Stimulated activated effector memory CD8-positive, alpha-beta T cell treated with anti-CD3 and anti-CD28 coated beads, Interleukin-12 subunit alpha, Interleukin-12 subunit beta, amount 100 ng/mL, for 72 hours (primary cell): ENCODE measurements at regions not wholly inside any gene's neighbourhood (a gene's known extent, or its start where the extent isn't known, plus 50 kb on each side); places are given as distances from the start of the nearest gene placed in this dataset.
A peak's percentile ranks its signal among the peaks of the same experiment; 100 is the strongest.

Experiments
- ATAC-seq: fragments of 150-1000 bp; cut with Tn5 transposase; 2 replicates; pipeline ENCODE4 v1.10.0; 2021
- DNase-seq, 2 donors: peaks; one replicate each; pipeline ENCODE4 v3.0.0; 2021 to 2022; ENCODE audit warnings: low spot score in 2 of 2
- H3K27ac Mint-ChIP-seq: one replicate; pipeline ENCODE4 v1.8.0; 2022; ENCODE audit warnings: mild to moderate bottlenecking, mixed read lengths
- H3K36me3 Mint-ChIP-seq: one replicate; pipeline ENCODE4 v1.8.0; 2022; ENCODE audit warnings: mild to moderate bottlenecking, mixed read lengths
- H3K4me1 Mint-ChIP-seq: one replicate; pipeline ENCODE4 v1.8.0; 2022; ENCODE audit warnings: mixed read lengths
- H3K4me3 Mint-ChIP-seq: one replicate; pipeline ENCODE4 v1.8.0; 2022; ENCODE audit warnings: mild to moderate bottlenecking, mixed read lengths
- H3K9me3 Mint-ChIP-seq: one replicate; pipeline ENCODE4 v1.8.0; 2022; ENCODE audit warnings: mixed read lengths

- Mint-ChIP-seq H3K9me3 (no peaks in the 10 kb centered on the region), H3K4me1 (no peaks in the 10 kb centered on the region), H3K36me3 (no peaks in the 10 kb centered on the region), H3K4me3 (no peak overlapping the region), H3K27ac (no peak overlapping the region)
- DNase-seq (no peak), ATAC-seq (peak; percentile 62)
Measured at GRCh38 chr3:18937574-18937973, 210.7 kb upstream of the KCNH8 start.

DNA sequence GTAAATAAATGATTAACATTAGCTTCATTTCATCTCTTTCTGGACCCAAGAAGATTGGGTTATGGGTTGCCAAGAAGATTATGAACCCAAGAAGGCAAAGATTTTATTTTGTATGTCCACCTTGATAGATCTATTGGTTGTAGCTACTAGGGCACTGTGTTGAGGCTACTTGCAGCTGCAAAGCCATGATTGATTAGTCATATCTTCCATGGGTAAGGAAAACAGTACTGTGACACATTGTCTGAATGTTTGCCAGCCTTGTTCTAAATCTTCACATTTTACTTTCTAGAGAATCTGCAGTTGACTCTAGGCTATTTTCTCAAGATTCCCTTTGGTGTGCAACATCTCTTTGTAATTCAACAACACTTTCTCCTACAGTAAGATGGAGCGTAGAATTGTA is 229.2 kb upstream of the KCNH8 start:
- no peaks in the 10 kb centered on the region for H3K36me3 Mint-ChIP-seq
- peak; percentile 61 for ATAC-seq
- peaks cover 8% of the 10 kb centered on the region for H3K9me3 Mint-ChIP-seq
- H3K4me3 Mint-ChIP-seq: no peak overlapping the region
- H3K27ac Mint-ChIP-seq: no peak overlapping the region
- no peak for DNase-seq
- H3K4me1 Mint-ChIP-seq: no peaks in the 10 kb centered on the region

GRCh38 chr3:18917923-18918322 is 230.4 kb upstream of the KCNH8 start:
- H3K36me3 Mint-ChIP-seq: no peaks in the 10 kb centered on the region
- H3K9me3 Mint-ChIP-seq: peaks cover 4% of the 10 kb centered on the region

GRCh38 chr3:18902081-18902793 is 246.1 kb upstream of the KCNH8 start:
- no peaks in the 10 kb centered on the region for H3K9me3 Mint-ChIP-seq
- no peaks in the 10 kb centered on the region for H3K4me1 Mint-ChIP-seq
- H3K36me3 Mint-ChIP-seq: no peaks in the 10 kb centered on the region
- no peak for ATAC-seq
- H3K4me3 Mint-ChIP-seq: no peak overlapping the region
- H3K27ac Mint-ChIP-seq: no peak overlapping the region
- DNase-seq: no peak

More at GRCh38 chr3:18917923-18918322, 230.4 kb upstream of the KCNH8 start:
- no peak overlapping the region for H3K4me3 Mint-ChIP-seq
- H3K27ac Mint-ChIP-seq: no peak overlapping the region
- DNase-seq: no peak
- no peak for ATAC-seq
- H3K4me1 Mint-ChIP-seq: no peaks in the 10 kb centered on the region

DNA sequence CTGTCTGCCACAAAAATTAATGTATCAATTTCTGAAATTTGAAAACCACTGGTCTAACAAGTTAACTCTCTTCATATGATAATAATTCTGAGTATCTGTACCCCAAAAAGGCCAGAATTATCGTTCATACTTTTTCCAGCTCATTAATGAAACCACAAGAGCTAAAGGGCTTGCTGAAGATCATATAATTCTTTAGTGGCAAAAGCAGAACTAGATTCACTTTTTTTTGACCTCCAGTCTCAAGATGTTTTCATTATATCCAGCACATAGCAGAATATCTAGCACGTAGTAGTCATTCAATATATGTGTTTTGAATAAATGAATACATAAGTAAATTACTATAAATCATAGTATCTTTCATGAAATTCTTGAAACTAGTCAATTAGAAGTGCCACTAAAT is 246.7 kb upstream of the KCNH8 start:
- Mint-ChIP-seq H3K4me1 (no peaks in the 10 kb centered on the region), H3K27ac (no peak overlapping the region), H3K4me3 (no peak overlapping the region), H3K9me3 (no peaks in the 10 kb centered on the region), H3K36me3 (no peaks in the 10 kb centered on the region)
- DNase-seq (no peak), ATAC-seq (no peak)

GRCh38 chr3:18900994-18901393 is 247.3 kb upstream of the KCNH8 start:
- DNase-seq (no peak), ATAC-seq (peak; percentile 45)
- H3K4me1 Mint-ChIP-seq: no peaks in the 10 kb centered on the region

DNA sequence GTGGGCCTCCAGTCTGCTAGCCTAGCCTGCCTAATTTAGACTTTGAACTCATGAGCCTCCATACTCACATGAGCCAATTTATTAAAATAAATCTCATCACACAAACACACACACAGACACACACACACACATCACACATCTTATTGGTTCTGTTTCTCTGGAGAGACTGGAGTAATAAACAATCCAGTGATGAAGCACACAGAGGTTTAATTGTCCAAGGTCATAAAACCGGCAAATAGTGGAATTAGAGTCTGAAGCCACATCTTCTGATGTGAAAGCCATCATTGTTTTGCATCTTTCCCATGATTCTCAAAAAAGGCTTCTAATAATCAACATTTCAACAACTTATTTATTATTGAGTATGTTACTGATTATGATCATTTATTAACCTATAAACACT is 249.4 kb upstream of the KCNH8 start:
- H3K4me3 Mint-ChIP-seq: no peak overlapping the region
- H3K9me3 Mint-ChIP-seq: no peaks in the 10 kb centered on the region
- DNase-seq (no peak), ATAC-seq (no peak)
- H3K27ac Mint-ChIP-seq: no peak overlapping the region
- no peaks in the 10 kb centered on the region for H3K36me3 Mint-ChIP-seq
- H3K4me1 Mint-ChIP-seq: no peaks in the 10 kb centered on the region

More at GRCh38 chr3:18900994-18901393, 247.3 kb upstream of the KCNH8 start:
- H3K36me3 Mint-ChIP-seq: no peaks in the 10 kb centered on the region
- no peaks in the 10 kb centered on the region for H3K9me3 Mint-ChIP-seq
- no peak overlapping the region for H3K4me3 Mint-ChIP-seq
- H3K27ac Mint-ChIP-seq: no peak overlapping the region

- DNase-seq (no peak), ATAC-seq (no peak)
- H3K4me1 Mint-ChIP-seq: peaks cover 16% of the 10 kb centered on the region
- H3K27ac Mint-ChIP-seq: no peak overlapping the region
- H3K36me3 Mint-ChIP-seq: no peaks in the 10 kb centered on the region
- no peak overlapping the region for H3K4me3 Mint-ChIP-seq
- no peaks in the 10 kb centered on the region for H3K9me3 Mint-ChIP-seq
Measured at GRCh38 chr3:18892756-18893155, 255.6 kb upstream of the KCNH8 start.

GRCh38 chr3:18892047-18892446 is 256.3 kb upstream of the KCNH8 start:
- ATAC-seq (peak; percentile 29), DNase-seq (no peak)
- no peak overlapping the region for H3K4me3 Mint-ChIP-seq
- H3K4me1 Mint-ChIP-seq: peaks cover 16% of the 10 kb centered on the region
- H3K36me3 Mint-ChIP-seq: no peaks in the 10 kb centered on the region
- H3K9me3 Mint-ChIP-seq: no peaks in the 10 kb centered on the region
- no peak overlapping the region for H3K27ac Mint-ChIP-seq

- DNase-seq (no peak), ATAC-seq (peak; percentile 90)
- H3K4me1 Mint-ChIP-seq: peaks cover 16% of the 10 kb centered on the region
- no peaks in the 10 kb centered on the region for H3K9me3 Mint-ChIP-seq
- no peak overlapping the region for H3K27ac Mint-ChIP-seq
- H3K4me3 Mint-ChIP-seq: no peak overlapping the region
- no peaks in the 10 kb centered on the region for H3K36me3 Mint-ChIP-seq
Measured at GRCh38 chr3:18891641-18892040, 256.7 kb upstream of the KCNH8 start.

GRCh38 chr3:18890449-18890848 is 257.9 kb upstream of the KCNH8 start:
- peaks cover 16% of the 10 kb centered on the region for H3K4me1 Mint-ChIP-seq
- ATAC-seq (no peak), DNase-seq (no peak)
- no peak overlapping the region for H3K4me3 Mint-ChIP-seq
- no peaks in the 10 kb centered on the region for H3K36me3 Mint-ChIP-seq
- H3K9me3 Mint-ChIP-seq: no peaks in the 10 kb centered on the region
- no peak overlapping the region for H3K27ac Mint-ChIP-seq

DNA sequence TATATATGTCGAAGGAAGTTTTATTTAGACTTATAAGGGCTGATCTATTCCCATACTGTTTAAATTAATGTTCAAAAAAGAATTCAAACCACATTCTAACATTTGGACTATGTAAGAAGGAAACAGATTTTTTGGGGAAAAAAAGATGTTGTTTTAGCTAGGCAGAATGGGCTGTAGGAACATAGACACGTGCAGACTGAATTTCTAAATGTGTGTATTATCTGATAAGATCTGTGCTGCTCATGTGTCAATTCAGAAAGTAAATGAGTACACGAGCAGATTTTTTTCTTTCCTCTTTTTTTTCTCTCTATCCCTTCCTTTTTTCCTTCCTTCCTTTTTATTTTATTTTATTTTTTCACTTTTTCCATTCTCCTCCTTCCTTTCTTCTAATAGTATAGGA is 259.5 kb upstream of the KCNH8 start:
- Mint-ChIP-seq H3K27ac (no peak overlapping the region), H3K4me1 (peaks cover 16% of the 10 kb centered on the region), H3K9me3 (no peaks in the 10 kb centered on the region), H3K36me3 (no peaks in the 10 kb centered on the region), H3K4me3 (no peak overlapping the region)
- DNase-seq: no peak
- ATAC-seq: no peak

DNA sequence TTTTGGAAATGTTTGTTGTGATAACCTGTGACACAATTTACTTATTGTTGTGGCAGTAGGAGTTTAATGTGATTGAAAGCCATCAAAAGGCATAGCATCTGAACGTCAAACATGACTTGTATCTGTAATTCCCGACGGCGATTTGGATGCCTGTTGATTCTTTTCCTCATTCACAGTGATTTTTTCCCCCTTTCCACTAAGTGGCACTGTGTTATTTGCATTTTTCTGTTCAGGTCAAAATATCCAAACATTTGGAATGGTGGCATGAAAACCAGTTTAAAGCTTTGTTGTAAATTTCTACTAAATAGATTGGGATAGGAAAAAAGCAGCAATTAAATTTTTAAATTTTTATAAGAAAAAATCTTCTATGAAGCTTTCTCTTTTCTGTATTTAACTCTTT is 259.9 kb upstream of the KCNH8 start:
- H3K4me3 Mint-ChIP-seq: no peak overlapping the region
- no peak overlapping the region for H3K27ac Mint-ChIP-seq
- H3K36me3 Mint-ChIP-seq: no peaks in the 10 kb centered on the region
- no peak for ATAC-seq
- no peaks in the 10 kb centered on the region for H3K9me3 Mint-ChIP-seq
- peaks cover 16% of the 10 kb centered on the region for H3K4me1 Mint-ChIP-seq
- DNase-seq: no peak

DNA sequence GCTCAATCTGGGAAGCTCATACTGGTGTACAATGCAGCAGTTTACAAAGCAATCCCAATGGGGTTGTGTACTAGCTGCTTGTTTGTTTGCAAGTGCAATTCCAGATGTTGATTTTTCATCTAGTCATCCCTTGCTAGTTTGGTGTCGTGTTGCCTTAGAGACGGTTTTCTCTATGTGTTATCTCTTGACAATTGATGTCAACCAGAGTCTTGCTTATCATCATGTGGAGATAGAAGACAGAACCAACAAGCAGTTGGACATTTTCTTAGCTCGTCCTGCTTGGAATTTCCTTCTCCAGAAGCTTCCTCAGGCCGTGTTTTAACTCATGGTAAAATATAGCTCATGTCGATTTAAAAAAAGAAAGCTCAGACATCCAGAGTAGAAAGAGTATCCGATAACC is 262.0 kb upstream of the KCNH8 start:
- H3K27ac Mint-ChIP-seq: no peak overlapping the region
- no peaks in the 10 kb centered on the region for H3K36me3 Mint-ChIP-seq
- no peaks in the 10 kb centered on the region for H3K9me3 Mint-ChIP-seq
- no peak overlapping the region for H3K4me3 Mint-ChIP-seq
- ATAC-seq: no peak
- H3K4me1 Mint-ChIP-seq: peaks cover 6% of the 10 kb centered on the region
- DNase-seq: no peak

GRCh38 chr3:18885612-18886011 is 262.7 kb upstream of the KCNH8 start:
- Mint-ChIP-seq H3K4me1 (peaks cover 1% of the 10 kb centered on the region), H3K9me3 (no peaks in the 10 kb centered on the region), H3K27ac (no peak overlapping the region), H3K4me3 (no peak overlapping the region), H3K36me3 (no peaks in the 10 kb centered on the region)
- no peak for DNase-seq
- ATAC-seq: no peak

DNA sequence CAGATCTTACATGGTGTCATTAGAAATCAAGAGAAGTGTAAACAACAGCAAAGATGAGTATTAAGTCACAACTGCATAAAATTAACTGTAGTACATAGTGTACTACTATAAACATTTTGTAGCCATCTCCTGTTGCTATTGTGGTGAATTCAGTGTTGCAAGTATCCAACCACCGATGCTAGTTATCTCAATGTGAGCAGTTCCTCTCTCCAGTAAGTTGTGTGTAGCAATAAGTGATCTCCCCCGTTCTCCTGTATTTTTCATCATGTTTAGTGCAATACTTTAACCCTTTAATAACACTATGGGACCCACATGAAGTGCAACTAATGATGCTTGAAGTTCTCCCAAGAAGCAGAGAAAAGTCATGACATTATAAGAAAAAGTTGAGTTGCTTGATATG is 264.7 kb upstream of the KCNH8 start:
- Mint-ChIP-seq H3K4me1 (no peaks in the 10 kb centered on the region), H3K4me3 (no peak overlapping the region), H3K9me3 (no peaks in the 10 kb centered on the region), H3K27ac (no peak overlapping the region), H3K36me3 (no peaks in the 10 kb centered on the region)
- no peak for ATAC-seq
- DNase-seq: no peak

- no peaks in the 10 kb centered on the region for H3K4me1 Mint-ChIP-seq
- no peaks in the 10 kb centered on the region for H3K36me3 Mint-ChIP-seq
- H3K9me3 Mint-ChIP-seq: no peaks in the 10 kb centered on the region
- H3K27ac Mint-ChIP-seq: no peak overlapping the region
- no peak for DNase-seq
- no peak for ATAC-seq
- H3K4me3 Mint-ChIP-seq: no peak overlapping the region
Measured at GRCh38 chr3:18880691-18881090, 267.6 kb upstream of the KCNH8 start.
